HEK293 (cell line): ENCODE measurements at regions not wholly inside any gene's neighbourhood (a gene's known extent, or its start where the extent isn't known, plus 50 kb on each side); places are given as distances from the start of the nearest gene placed in this dataset.

Experiments used
- CTCF ChIA-PET: fragments of 350-600 bp; formaldehyde crosslinking; extraction: SDS; loops from one replicate; lab custom pipeline; 2021; ENCODE audit warnings: antibody characterized with exemption; lab: Yijun Ruan, JAX
- POLR2A ChIA-PET: fragments of 300-600 bp; formaldehyde crosslinking; extraction: SDS; loops from one replicate; lab custom pipeline; 2020; ENCODE audit warnings: antibody characterized with exemption, inconsistent platforms; lab: Yijun Ruan, JAX
- H3K27ac ChIP-seq: fragments of 200-500 bp; sonication (Bioruptor generic); 2 replicates; pipeline ENCODE4 v1.5.1; 2014; ENCODE audit warnings: low read depth, low read length, control low read depth, inconsistent platforms; ENCODE audit errors: extremely low read depth
- H3K36me3 ChIP-seq, 2 experiments: fragments of 200-500 bp in 1 of 2; sonication (Bioruptor generic) in 1 of 2; 1 replicate in 1 of 2; 2 replicates in 1 of 2; pipeline ENCODE4 v1.5.1; 2014 to 2017; ENCODE audit warnings: inconsistent platforms in 2 of 2, low read length in 2 of 2; ENCODE audit not compliant: control insufficient read depth in 2 of 2, insufficient read depth in 1 of 2
- H3K4me1 ChIP-seq: fragments of 200-500 bp; sonication (Bioruptor generic); 2 replicates; pipeline ENCODE4 v1.5.1; 2014; ENCODE audit warnings: mild to moderate bottlenecking, low read length, inconsistent platforms; ENCODE audit not compliant: control insufficient read depth, insufficient read depth
- H3K4me3 ChIP-seq: 2 replicates; pipeline ENCODE4 v1.5.1; 2011; ENCODE audit warnings: low read depth, mild to moderate bottlenecking, control low read depth, low read length, moderate library complexity
- H3K9me3 ChIP-seq: fragments of 200-500 bp; sonication (Bioruptor generic); 2 replicates; pipeline ENCODE4 v1.5.1; 2014; ENCODE audit warnings: low read depth, low read length, inconsistent platforms; ENCODE audit not compliant: control insufficient read depth, insufficient read depth
- FEZF1 ChIP-seq: fragments of 450-650 bp; formaldehyde crosslinking; IDR thresholded peaks from 2 replicates; pipeline ENCODE4 v1.5.1; 2016; ENCODE audit warnings: missing biosample characterization, missing genetic modification characterization
- INSM2 ChIP-seq: fragments of 450-650 bp; formaldehyde crosslinking; IDR thresholded peaks from 2 replicates; pipeline ENCODE4 v1.5.1; 2016; ENCODE audit warnings: missing biosample characterization, missing genetic modification characterization
- KLF7 ChIP-seq: fragments of 450-650 bp; formaldehyde crosslinking; IDR thresholded peaks from 2 replicates; pipeline ENCODE4 v1.5.1; 2016; ENCODE audit warnings: missing biosample characterization, missing genetic modification characterization, borderline replicate concordance
- MYNN ChIP-seq: fragments of 450-650 bp; formaldehyde crosslinking; IDR thresholded peaks from 2 replicates; pipeline ENCODE4 v1.5.1; 2016; ENCODE audit warnings: missing biosample characterization, missing genetic modification characterization, borderline replicate concordance
- SCRT1 ChIP-seq: fragments of 450-650 bp; formaldehyde crosslinking; IDR thresholded peaks from 2 replicates; pipeline ENCODE4 v1.5.1; 2016; ENCODE audit warnings: missing biosample characterization, missing genetic modification characterization, borderline replicate concordance
- TSHZ1 ChIP-seq: fragments of 450-650 bp; formaldehyde crosslinking; IDR thresholded peaks from 2 replicates; pipeline ENCODE4 v1.5.1; 2016; ENCODE audit warnings: missing biosample characterization, missing genetic modification characterization, borderline replicate concordance
- ZFP37 ChIP-seq: fragments of 450-650 bp; formaldehyde crosslinking; IDR thresholded peaks from 2 replicates; pipeline ENCODE4 v1.5.1; 2016; ENCODE audit warnings: missing biosample characterization, missing genetic modification characterization
- ZNF114 ChIP-seq: fragments of 450-650 bp; formaldehyde crosslinking; IDR thresholded peaks from 2 replicates; pipeline ENCODE4 v1.5.0; 2017; ENCODE audit warnings: missing biosample characterization, missing genetic modification characterization
- ZNF280D ChIP-seq: fragments of 450-650 bp; formaldehyde crosslinking; IDR thresholded peaks from 2 replicates; pipeline ENCODE4 v1.5.1; 2016; ENCODE audit warnings: missing biosample characterization, missing genetic modification characterization
- ZNF302 ChIP-seq: fragments of 450-650 bp; formaldehyde crosslinking; IDR thresholded peaks from 2 replicates; pipeline ENCODE4 v1.5.1; 2016; ENCODE audit warnings: missing biosample characterization, missing genetic modification characterization, low read depth
- ZNF324 ChIP-seq: fragments of 450-650 bp; formaldehyde crosslinking; IDR thresholded peaks from 2 replicates; pipeline ENCODE4 v1.5.1; 2016; ENCODE audit warnings: missing biosample characterization, missing genetic modification characterization
- ZNF37A ChIP-seq: fragments of 450-650 bp; IDR thresholded peaks from 2 replicates; pipeline ENCODE4 v1.5.1; 2018; ENCODE audit warnings: missing biosample characterization, missing genetic modification characterization
- ZNF645 ChIP-seq: fragments of 450-650 bp; formaldehyde crosslinking; IDR thresholded peaks from 2 replicates; pipeline ENCODE4; 2016; ENCODE audit warnings: missing biosample characterization, missing genetic modification characterization
- ZNF654 ChIP-seq: fragments of 450-650 bp; formaldehyde crosslinking; IDR thresholded peaks from 2 replicates; pipeline ENCODE4 v1.5.1; 2016; ENCODE audit warnings: low read depth, missing biosample characterization, missing genetic modification characterization
- ZNF658 ChIP-seq: fragments of 450-650 bp; formaldehyde crosslinking; IDR thresholded peaks from 2 replicates; pipeline ENCODE4; 2016; ENCODE audit warnings: missing biosample characterization, missing genetic modification characterization
- TF ChIP-seq, protein P1 (sequence below): fragments of 450-650 bp; formaldehyde crosslinking; IDR thresholded peaks from 2 replicates; pipeline ENCODE4 v1.5.1; 2016; ENCODE audit warnings: missing biosample characterization, missing genetic modification characterization
- TF ChIP-seq, protein P2 (sequence below): fragments of 450-650 bp; formaldehyde crosslinking; IDR thresholded peaks from 2 replicates; pipeline ENCODE4 v1.5.1; 2016; ENCODE audit warnings: missing biosample characterization, missing genetic modification characterization

GRCh38 chr2:11096591-11096990 lies 58.7 kb upstream of the SLC66A3 start:
- Histone ChIP-seq H3K9me3 (no peaks in the 10 kb centered on the region), H3K27ac (no peak overlapping the region), H3K4me1 (no peaks in the 10 kb centered on the region), H3K36me3 (no peaks in the 10 kb centered on the region), H3K4me3 (no peak overlapping the region)
- CTCF ChIA-PET: no interaction called here
- no peak for TF ChIP-seq KLF7
- TF ChIP-seq ZNF280D (tag by site-specific recombination): no peak
- no peak for TF ChIP-seq ZNF114 (tag by site-specific recombination)
- TF ChIP-seq ZFP37 (tag by site-specific recombination): no peak
- no peak for TF ChIP-seq SCRT1 (tag by site-specific recombination)
- TF ChIP-seq, protein P1, sequence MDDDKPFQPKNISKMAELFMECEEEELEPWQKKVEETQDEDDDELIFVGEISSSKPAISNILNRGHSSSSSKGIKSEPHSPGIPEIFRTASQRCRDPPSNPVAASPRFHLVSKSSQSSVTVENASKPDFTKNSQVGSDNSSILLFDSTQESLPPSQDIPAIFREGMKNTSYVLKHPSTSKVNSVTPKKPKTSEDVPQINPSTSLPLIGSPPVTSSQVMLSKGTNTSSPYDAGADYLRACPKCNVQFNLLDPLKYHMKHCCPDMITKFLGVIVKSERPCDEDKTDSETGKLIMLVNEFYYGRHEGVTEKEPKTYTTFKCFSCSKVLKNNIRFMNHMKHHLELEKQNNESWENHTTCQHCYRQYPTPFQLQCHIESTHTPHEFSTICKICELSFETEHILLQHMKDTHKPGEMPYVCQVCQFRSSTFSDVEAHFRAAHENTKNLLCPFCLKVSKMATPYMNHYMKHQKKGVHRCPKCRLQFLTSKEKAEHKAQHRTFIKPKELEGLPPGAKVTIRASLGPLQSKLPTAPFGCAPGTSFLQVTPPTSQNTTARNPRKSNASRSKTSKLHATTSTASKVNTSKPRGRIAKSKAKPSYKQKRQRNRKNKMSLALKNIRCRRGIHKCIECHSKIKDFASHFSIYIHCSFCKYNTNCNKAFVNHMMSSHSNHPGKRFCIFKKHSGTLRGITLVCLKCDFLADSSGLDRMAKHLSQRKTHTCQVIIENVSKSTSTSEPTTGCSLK: no peak
- no peak for TF ChIP-seq TSHZ1 (tag by site-specific recombination)
- no peak for TF ChIP-seq ZNF37A
- TF ChIP-seq ZNF324 (tag by site-specific recombination): no peak
- TF ChIP-seq, protein P2, sequence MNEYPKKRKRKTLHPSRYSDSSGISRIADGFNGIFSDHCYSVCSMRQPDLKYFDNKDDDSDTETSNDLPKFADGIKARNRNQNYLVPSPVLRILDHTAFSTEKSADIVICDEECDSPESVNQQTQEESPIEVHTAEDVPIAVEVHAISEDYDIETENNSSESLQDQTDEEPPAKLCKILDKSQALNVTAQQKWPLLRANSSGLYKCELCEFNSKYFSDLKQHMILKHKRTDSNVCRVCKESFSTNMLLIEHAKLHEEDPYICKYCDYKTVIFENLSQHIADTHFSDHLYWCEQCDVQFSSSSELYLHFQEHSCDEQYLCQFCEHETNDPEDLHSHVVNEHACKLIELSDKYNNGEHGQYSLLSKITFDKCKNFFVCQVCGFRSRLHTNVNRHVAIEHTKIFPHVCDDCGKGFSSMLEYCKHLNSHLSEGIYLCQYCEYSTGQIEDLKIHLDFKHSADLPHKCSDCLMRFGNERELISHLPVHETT (tag by site-specific recombination): no peak
- TF ChIP-seq FEZF1 (tag by site-specific recombination): no peak
- TF ChIP-seq ZNF302 (tag by site-specific recombination): no peak
- no peak for TF ChIP-seq ZNF654 (tag by site-specific recombination)
- no peak for TF ChIP-seq INSM2 (tag by site-specific recombination)
- TF ChIP-seq ZNF658 (tag by site-specific recombination): no peak
- no peak for TF ChIP-seq ZNF645 (tag by site-specific recombination)
- no peak for TF ChIP-seq MYNN (tag by site-specific recombination)
- POLR2A ChIA-PET: no interaction called here
